CD4-positive, alpha-beta T cell (primary cell): ENCODE measurements at regions not wholly inside any gene's neighbourhood (a gene's known extent, or its start where the extent isn't known, plus 50 kb on each side); places are given as distances from the start of the nearest gene placed in this dataset.
"Not testable (repeated sequence)": the region's sequence is repeated elsewhere in the genome, so short reads cannot be mapped to it uniquely, and the experiment has no call there.

Experiments used
- ATAC-seq: fragments of 200-7000 bp; cut with Tn5 transposase; one replicate; pipeline ENCODE4 v1.10.0; 2022; ENCODE audit warnings: mild to moderate bottlenecking; ENCODE audit not compliant: poor library complexity
- CTCF ChIA-PET: fragments of 350-600 bp; sonication (Branson Sonifier 250); formaldehyde crosslinking; loops from one replicate; lab custom pipeline; 2021; ENCODE audit warnings: antibody characterized with exemption, inconsistent platforms; lab: Charles Lee
- POLR2A ChIA-PET: fragments of 350-600 bp; sonication (Branson Sonifier 250); formaldehyde crosslinking; loops from one replicate; lab custom pipeline; 2021; ENCODE audit warnings: antibody characterized with exemption, inconsistent platforms; lab: Charles Lee
- DNase-seq, 14 experiments: peaks; one replicate each; pipeline ENCODE4 v3.0.0-alpha.2; 2013 to 2020; ENCODE audit warnings: mixed read lengths in 2 of 14
- H3K27ac ChIP-seq, 2 donors: one replicate each; pipeline versions ENCODE4 v1.5.1 to v1.7.0; 2013; ENCODE audit warnings: low read length in 2 of 2, low read depth in 1 of 2, mild to moderate bottlenecking in 1 of 2
- H3K27me3 ChIP-seq, 2 experiments: 1 replicate in 1 of 2; 2 replicates in 1 of 2; pipeline versions ENCODE4 v1.6.1 to v1.7.0; 2013; ENCODE audit warnings: low read length in 2 of 2, control low read depth in 1 of 2, mild to moderate bottlenecking in 1 of 2, moderate library complexity in 1 of 2; ENCODE audit not compliant: insufficient read depth in 2 of 2, control insufficient read depth in 1 of 2
- H3K36me3 ChIP-seq: one replicate; pipeline ENCODE4 v1.6.1; 2013; ENCODE audit warnings: low read length, control low read depth; ENCODE audit not compliant: insufficient read depth
- H3K4me1 ChIP-seq: one replicate; pipeline ENCODE4 v1.6.1; 2013; ENCODE audit warnings: low read length, control low read depth; ENCODE audit not compliant: insufficient read depth
- H3K4me3 ChIP-seq: one replicate; pipeline ENCODE4 v1.5.1; 2013; ENCODE audit warnings: mild to moderate bottlenecking, low read length, moderate library complexity
- H3K9me3 ChIP-seq, 2 experiments: 1 replicate in 1 of 2; 2 replicates in 1 of 2; pipeline versions ENCODE4 v1.6.1 to v1.7.0; 2013; ENCODE audit warnings: low read length in 2 of 2, mild to moderate bottlenecking in 2 of 2, control low read depth in 1 of 2, moderate library complexity in 1 of 2; ENCODE audit not compliant: control insufficient read depth in 1 of 2, insufficient read depth in 1 of 2
- H3K27ac Mint-ChIP-seq: one replicate; pipeline ENCODE4 v1.8.0; 2020; ENCODE audit warnings: mixed read lengths
- H3K27me3 Mint-ChIP-seq: one replicate; pipeline ENCODE4 v1.8.0; 2021; ENCODE audit warnings: mixed read lengths
- H3K36me3 Mint-ChIP-seq: one replicate; pipeline ENCODE4 v1.8.0; 2021; ENCODE audit warnings: low read depth, mixed read lengths
- H3K4me1 Mint-ChIP-seq: one replicate; pipeline ENCODE4 v1.8.0; 2021; ENCODE audit warnings: low read depth, mixed read lengths
- H3K4me3 Mint-ChIP-seq: one replicate; pipeline ENCODE4 v1.8.0; 2020; ENCODE audit warnings: mild to moderate bottlenecking, mixed read lengths
- H3K9me3 Mint-ChIP-seq: one replicate; pipeline ENCODE4 v1.8.0; 2020; ENCODE audit warnings: mixed read lengths
- intact Hi-C, 2 experiments: fragments of 100-400 bp; cut with DNase I in 1 of 2; cut with micrococcal nuclease in 1 of 2; formaldehyde crosslinking; loops; one replicate each; pipeline versions ENCODE4 v1.15.1 to v1.9.0; 2023 to 2025; cut with DNase I, micrococcal nuclease
- TF ChIP-seq, protein P1 (sequence below): fragments of 200-600 bp; IDR thresholded peaks from one replicate; pipeline ENCODE4 v1.8.0; 2022; ENCODE audit warnings: antibody characterized with exemption, mild to moderate bottlenecking

DNA sequence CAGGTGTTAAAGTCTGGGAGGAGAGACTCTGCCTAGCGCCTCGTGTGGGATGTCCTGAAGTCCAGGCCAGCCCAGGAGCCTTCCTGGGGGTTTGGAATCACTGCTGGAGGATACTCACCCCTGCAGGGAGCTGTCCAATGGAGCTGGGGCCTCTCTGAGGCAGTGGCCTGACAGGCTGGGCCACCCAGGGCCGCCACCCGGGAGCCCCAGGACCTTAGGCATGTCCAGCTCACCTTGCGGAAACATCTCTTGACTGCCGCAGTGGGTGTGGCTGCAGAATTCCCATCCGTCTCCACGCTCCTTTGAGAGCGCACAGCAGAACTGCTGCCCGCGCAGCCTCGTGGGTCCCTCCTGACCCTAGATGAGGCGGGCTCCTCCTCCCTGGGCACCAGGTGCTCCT lies 214.0 kb upstream of the SGCG start:
- H3K27me3 Mint-ChIP-seq, H3K4me1 Mint-ChIP-seq, POLR2A ChIA-PET, H3K4me3 ChIP-seq, DNase-seq, H3K36me3 Mint-ChIP-seq, H3K9me3 Mint-ChIP-seq, H3K27ac ChIP-seq, H3K4me3 Mint-ChIP-seq, H3K36me3 ChIP-seq, H3K4me1 ChIP-seq, CTCF ChIA-PET, H3K27me3 ChIP-seq, H3K27ac Mint-ChIP-seq, intact Hi-C loops, ATAC-seq: not testable (repeated sequence)
- peaks cover 0 to 20% of the 10 kb centered on the region in 2 experiments for H3K9me3 ChIP-seq

DNA sequence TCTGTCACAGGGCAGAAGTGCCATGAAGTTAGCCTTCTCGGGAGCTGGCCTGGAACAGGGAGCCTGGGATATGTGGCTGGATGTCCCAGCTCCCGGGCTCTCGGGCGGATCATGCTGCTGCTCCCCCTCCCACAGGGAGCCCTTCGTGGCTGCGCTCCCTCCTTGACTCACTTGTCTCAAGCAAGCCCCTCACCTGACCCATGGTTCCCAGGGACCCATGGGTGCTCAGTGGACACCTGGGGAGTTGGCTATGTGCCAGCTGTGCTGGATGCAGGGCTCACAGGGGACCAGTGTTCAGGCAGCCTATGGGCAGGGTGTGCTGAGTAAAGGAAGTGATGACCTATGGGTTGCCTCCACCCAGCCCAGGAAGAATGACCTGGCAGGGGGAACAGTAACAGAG lies 213.1 kb upstream of the SGCG start:
- Mint-ChIP-seq H3K36me3 (no peaks in the 10 kb centered on the region), H3K27ac (no peak overlapping the region), H3K9me3 (no peaks in the 10 kb centered on the region), H3K4me3 (no peak overlapping the region), H3K4me1 (no peaks in the 10 kb centered on the region), H3K27me3 (no peaks in the 10 kb centered on the region)
- DNase-seq (no peak), ATAC-seq (no peak)
- POLR2A ChIA-PET: no interaction called here
- intact Hi-C loops: no loop called here
- Histone ChIP-seq H3K4me1 (no peaks in the 10 kb centered on the region), H3K4me3 (no peak overlapping the region), H3K9me3 (peaks cover 0 to 16% of the 10 kb centered on the region in 2 experiments), H3K36me3 (no peaks in the 10 kb centered on the region), H3K27me3 (no peaks in the 10 kb centered on the region), H3K27ac (no peak overlapping the region)
- CTCF ChIA-PET: no interaction called here
- TF ChIP-seq, protein P1, sequence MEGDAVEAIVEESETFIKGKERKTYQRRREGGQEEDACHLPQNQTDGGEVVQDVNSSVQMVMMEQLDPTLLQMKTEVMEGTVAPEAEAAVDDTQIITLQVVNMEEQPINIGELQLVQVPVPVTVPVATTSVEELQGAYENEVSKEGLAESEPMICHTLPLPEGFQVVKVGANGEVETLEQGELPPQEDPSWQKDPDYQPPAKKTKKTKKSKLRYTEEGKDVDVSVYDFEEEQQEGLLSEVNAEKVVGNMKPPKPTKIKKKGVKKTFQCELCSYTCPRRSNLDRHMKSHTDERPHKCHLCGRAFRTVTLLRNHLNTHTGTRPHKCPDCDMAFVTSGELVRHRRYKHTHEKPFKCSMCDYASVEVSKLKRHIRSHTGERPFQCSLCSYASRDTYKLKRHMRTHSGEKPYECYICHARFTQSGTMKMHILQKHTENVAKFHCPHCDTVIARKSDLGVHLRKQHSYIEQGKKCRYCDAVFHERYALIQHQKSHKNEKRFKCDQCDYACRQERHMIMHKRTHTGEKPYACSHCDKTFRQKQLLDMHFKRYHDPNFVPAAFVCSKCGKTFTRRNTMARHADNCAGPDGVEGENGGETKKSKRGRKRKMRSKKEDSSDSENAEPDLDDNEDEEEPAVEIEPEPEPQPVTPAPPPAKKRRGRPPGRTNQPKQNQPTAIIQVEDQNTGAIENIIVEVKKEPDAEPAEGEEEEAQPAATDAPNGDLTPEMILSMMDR: no peak

DNA sequence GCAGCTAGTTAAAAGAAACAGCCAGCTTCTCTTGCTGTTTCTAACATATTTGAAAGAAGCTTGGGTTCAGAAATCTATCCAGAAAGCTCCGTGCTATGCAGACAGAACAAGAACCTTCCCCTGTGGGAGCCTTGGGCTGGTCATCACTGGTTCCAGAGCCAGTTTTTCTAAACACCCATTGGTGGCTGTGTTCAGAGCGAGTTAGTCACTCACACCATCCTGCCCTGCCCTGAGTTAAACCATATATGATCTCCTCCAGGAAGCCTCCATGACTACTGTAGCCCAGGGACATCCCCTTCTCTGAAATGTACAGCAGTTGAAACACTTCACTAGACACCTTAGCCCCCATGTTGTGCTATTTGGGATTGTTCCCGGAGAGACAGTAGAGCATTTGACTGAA lies 200.8 kb upstream of the SGCG start:
- TF ChIP-seq, protein P1: no peak
- H3K36me3 Mint-ChIP-seq: no peaks in the 10 kb centered on the region
- Histone ChIP-seq H3K4me1 (no peaks in the 10 kb centered on the region), H3K4me3 (no peak overlapping the region), H3K27me3 (no peaks in the 10 kb centered on the region), H3K9me3 (peaks cover 6 to 36% of the 10 kb centered on the region in 2 experiments), H3K27ac (no peak overlapping the region), H3K36me3 (no peaks in the 10 kb centered on the region)
- H3K27me3 Mint-ChIP-seq: no peaks in the 10 kb centered on the region
- intact Hi-C loops: no loop called here
- ATAC-seq (no peak), DNase-seq (no peak)
- ChIA-PET CTCF (no interaction called here), POLR2A (no interaction called here)
- peaks cover 5% of the 10 kb centered on the region for H3K9me3 Mint-ChIP-seq
- H3K27ac Mint-ChIP-seq: no peak overlapping the region
- H3K4me1 Mint-ChIP-seq: no peaks in the 10 kb centered on the region
- no peak overlapping the region for H3K4me3 Mint-ChIP-seq

DNA sequence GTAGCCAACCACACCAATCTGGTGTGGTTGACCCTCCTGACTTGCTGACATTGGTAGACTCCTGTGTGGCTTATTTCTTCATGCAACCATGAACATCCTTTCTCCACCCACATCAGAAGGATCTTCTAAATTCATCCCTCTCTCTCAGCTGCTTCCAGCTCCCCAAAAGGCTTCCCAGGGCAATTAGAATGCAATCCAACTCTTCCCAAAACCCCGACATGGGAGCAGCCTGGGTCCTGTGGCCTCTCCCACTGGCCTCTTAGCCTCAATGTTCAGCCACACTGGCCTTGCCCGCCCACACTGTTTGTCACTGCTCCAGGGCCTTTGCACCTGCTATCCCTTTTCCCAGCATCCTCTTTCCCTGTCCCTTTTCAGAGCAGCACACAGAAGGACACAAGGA lies 199.8 kb upstream of the SGCG start:
- no peak overlapping the region for H3K4me3 Mint-ChIP-seq
- ATAC-seq (no peak), DNase-seq (no peak)
- TF ChIP-seq, protein P1: no peak
- Histone ChIP-seq H3K27me3 (no peaks in the 10 kb centered on the region), H3K9me3 (peaks cover 6 to 39% of the 10 kb centered on the region in 2 experiments), H3K27ac (no peak overlapping the region), H3K36me3 (no peaks in the 10 kb centered on the region), H3K4me1 (no peaks in the 10 kb centered on the region), H3K4me3 (no peak overlapping the region)
- CTCF ChIA-PET: no interaction called here
- no peak overlapping the region for H3K27ac Mint-ChIP-seq
- peaks cover 6% of the 10 kb centered on the region for H3K9me3 Mint-ChIP-seq
- no peaks in the 10 kb centered on the region for H3K4me1 Mint-ChIP-seq
- POLR2A ChIA-PET: no interaction called here
- H3K27me3 Mint-ChIP-seq: no peaks in the 10 kb centered on the region
- no peaks in the 10 kb centered on the region for H3K36me3 Mint-ChIP-seq
- intact Hi-C loops: no loop called here
